ENCODE measurements at regions not wholly inside any gene's neighbourhood (a gene's known extent, or its start where the extent isn't known, plus 50 kb on each side); places are given as distances from the start of the nearest gene placed in this dataset.

DNA sequence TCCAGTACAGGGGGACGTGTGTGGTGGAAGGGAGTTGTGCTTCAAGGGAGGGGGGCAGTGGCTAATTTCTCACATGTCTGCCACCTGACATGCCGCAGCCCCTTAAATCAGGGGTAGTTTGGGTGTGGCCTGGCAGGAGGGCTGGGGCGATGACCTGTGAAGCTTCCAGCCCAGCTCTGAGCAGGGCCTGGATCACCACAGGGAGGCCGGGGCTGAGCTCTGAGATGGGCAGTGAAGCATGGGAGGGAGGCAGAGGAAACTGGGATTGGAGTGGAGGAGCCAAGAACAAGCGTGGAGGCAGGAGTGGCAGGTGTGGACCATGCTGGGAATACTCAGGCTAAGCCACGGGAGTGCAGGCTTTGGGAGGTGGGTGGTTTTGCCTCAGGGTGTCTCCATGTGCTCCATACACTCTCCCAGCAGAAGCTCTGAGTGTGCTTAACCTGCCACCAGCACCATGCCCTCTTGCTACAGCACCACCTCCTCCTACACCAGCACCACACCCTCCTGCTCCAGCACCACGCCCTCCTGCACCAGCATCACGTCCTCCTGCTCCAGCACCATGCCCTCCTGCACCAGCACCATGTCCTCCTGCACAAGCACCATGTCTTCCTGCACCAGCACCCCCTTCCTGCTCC, 99.3 kb upstream of the SHH start:
- in situ Hi-C loops (cut with HindIII; ENCODE audit: low pct_unique_long_range_greater_than_20kb, low sequenced_read_pairs) (no loop called here), intact Hi-C loops (cut with micrococcal nuclease; ENCODE audit: unreplicated experiment) (no loop called here)
- ChIA-PET CTCF (no interaction called here), POLR2A (no interaction called here)
- Histone ChIP-seq H3K4me1 (ENCODE audit: control insufficient read depth, insufficient read depth, low read length) (peaks cover 2% of the 10 kb centered on the region; the same call in 1 of the 2 replicates), H3K36me3 (ENCODE audit: control insufficient read depth, insufficient read depth, low read length) (no peaks in the 10 kb centered on the region), H3K4me3 (ENCODE audit: low read depth in 2 of 2, low read length in 2 of 2) (no peak overlapping the region), H3K27me3 (ENCODE audit: control insufficient read depth, insufficient read depth, low read length) (no peaks in the 10 kb centered on the region), H3K9me3 (ENCODE audit: control insufficient read depth, insufficient read depth, low read depth, low read length) (no peaks in the 10 kb centered on the region), H3K27ac (ENCODE audit: low read length) (no peak overlapping the region)
- ATAC-seq, result no peak
- no TSS peak for BruUV-seq (replicated peaks)
- no peak for DNase-seq (ENCODE audit: low read depth, low spot score)
- no peak for TF ChIP-seq SIN3A (IDR thresholded peaks at IDR 0.05; ENCODE audit: borderline replicate concordance, insufficient read depth, low read depth, low read length)
- TF ChIP-seq, protein P1, sequence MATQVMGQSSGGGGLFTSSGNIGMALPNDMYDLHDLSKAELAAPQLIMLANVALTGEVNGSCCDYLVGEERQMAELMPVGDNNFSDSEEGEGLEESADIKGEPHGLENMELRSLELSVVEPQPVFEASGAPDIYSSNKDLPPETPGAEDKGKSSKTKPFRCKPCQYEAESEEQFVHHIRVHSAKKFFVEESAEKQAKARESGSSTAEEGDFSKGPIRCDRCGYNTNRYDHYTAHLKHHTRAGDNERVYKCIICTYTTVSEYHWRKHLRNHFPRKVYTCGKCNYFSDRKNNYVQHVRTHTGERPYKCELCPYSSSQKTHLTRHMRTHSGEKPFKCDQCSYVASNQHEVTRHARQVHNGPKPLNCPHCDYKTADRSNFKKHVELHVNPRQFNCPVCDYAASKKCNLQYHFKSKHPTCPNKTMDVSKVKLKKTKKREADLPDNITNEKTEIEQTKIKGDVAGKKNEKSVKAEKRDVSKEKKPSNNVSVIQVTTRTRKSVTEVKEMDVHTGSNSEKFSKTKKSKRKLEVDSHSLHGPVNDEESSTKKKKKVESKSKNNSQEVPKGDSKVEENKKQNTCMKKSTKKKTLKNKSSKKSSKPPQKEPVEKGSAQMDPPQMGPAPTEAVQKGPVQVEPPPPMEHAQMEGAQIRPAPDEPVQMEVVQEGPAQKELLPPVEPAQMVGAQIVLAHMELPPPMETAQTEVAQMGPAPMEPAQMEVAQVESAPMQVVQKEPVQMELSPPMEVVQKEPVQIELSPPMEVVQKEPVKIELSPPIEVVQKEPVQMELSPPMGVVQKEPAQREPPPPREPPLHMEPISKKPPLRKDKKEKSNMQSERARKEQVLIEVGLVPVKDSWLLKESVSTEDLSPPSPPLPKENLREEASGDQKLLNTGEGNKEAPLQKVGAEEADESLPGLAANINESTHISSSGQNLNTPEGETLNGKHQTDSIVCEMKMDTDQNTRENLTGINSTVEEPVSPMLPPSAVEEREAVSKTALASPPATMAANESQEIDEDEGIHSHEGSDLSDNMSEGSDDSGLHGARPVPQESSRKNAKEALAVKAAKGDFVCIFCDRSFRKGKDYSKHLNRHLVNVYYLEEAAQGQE (IDR thresholded peaks at IDR 0.05; ENCODE audit: insufficient read depth in 1 of 2, low read depth in 2 of 2, low read length in 1 of 2), result no peak
- TF ChIP-seq TCF7L2 (IDR thresholded peaks at IDR 0.05; ENCODE audit: low read depth, low read length), result no peak
- TF ChIP-seq, protein P2, sequence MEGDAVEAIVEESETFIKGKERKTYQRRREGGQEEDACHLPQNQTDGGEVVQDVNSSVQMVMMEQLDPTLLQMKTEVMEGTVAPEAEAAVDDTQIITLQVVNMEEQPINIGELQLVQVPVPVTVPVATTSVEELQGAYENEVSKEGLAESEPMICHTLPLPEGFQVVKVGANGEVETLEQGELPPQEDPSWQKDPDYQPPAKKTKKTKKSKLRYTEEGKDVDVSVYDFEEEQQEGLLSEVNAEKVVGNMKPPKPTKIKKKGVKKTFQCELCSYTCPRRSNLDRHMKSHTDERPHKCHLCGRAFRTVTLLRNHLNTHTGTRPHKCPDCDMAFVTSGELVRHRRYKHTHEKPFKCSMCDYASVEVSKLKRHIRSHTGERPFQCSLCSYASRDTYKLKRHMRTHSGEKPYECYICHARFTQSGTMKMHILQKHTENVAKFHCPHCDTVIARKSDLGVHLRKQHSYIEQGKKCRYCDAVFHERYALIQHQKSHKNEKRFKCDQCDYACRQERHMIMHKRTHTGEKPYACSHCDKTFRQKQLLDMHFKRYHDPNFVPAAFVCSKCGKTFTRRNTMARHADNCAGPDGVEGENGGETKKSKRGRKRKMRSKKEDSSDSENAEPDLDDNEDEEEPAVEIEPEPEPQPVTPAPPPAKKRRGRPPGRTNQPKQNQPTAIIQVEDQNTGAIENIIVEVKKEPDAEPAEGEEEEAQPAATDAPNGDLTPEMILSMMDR (IDR thresholded peaks at IDR 0.05), result no peak
- TF ChIP-seq POLR2AphosphoS5 (IDR thresholded peaks at IDR 0.05; ENCODE audit: low read depth, low read length), result no peak

DNA sequence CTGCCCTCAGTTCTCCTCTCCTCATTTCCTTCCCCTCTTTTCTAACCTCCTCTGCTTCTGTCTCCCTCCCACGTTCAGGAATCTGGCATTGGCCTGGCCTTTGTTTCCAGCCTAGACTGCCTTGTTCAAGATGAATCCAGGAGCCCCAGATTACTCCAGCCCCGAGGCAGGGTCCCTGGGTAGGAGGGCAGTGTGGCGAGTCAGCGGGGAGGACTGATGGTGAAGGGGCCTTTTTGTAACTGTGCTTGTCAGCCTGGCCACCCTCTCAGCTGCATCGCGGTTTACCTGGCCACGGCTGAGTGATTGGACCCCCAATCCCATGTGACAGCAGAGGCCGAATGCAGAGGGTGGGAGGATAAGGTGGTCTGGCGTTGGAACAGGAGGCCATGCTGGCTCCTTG, 96.1 kb upstream of the SHH start:
- POLR2A ChIA-PET, result no interaction called here
- no peaks in the 10 kb centered on the region for H3K9me3 ChIP-seq (ENCODE audit: control insufficient read depth, insufficient read depth, low read depth, low read length)
- DNase-seq (ENCODE audit: low read depth, low spot score) (no peak), ATAC-seq (no peak)
- intact Hi-C loops (cut with micrococcal nuclease; ENCODE audit: unreplicated experiment), result no loop called here
- CTCF ChIA-PET, result no interaction called here
- H3K27me3 ChIP-seq (ENCODE audit: control insufficient read depth, insufficient read depth, low read length), result no peaks in the 10 kb centered on the region
- H3K27ac ChIP-seq (ENCODE audit: low read length), result no peak overlapping the region
- TF ChIP-seq, protein P2 (IDR thresholded peaks at IDR 0.05), result no peak
- TF ChIP-seq, protein P1 (IDR thresholded peaks at IDR 0.05; ENCODE audit: insufficient read depth in 1 of 2, low read depth in 2 of 2, low read length in 1 of 2), result no peak
- no peak for TF ChIP-seq SIN3A (IDR thresholded peaks at IDR 0.05; ENCODE audit: borderline replicate concordance, insufficient read depth, low read depth, low read length)
- no peak for TF ChIP-seq TCF7L2 (IDR thresholded peaks at IDR 0.05; ENCODE audit: low read depth, low read length)
- TF ChIP-seq POLR2AphosphoS5 (IDR thresholded peaks at IDR 0.05; ENCODE audit: low read depth, low read length), result no peak
- in situ Hi-C loops (cut with HindIII; ENCODE audit: low pct_unique_long_range_greater_than_20kb, low sequenced_read_pairs), result no loop called here
- H3K36me3 ChIP-seq (ENCODE audit: control insufficient read depth, insufficient read depth, low read length), result no peaks in the 10 kb centered on the region
- BruUV-seq (replicated peaks), result no TSS peak
- H3K4me3 ChIP-seq (ENCODE audit: low read depth in 2 of 2, low read length in 2 of 2), result no peak overlapping the region
- peaks cover 2% of the 10 kb centered on the region; the same call in 1 of the 2 replicates for H3K4me1 ChIP-seq (ENCODE audit: control insufficient read depth, insufficient read depth, low read length)

Measured in Panc1 (cell line).